Endothelial cell of umbilical vein (primary cell): ENCODE measurements at regions not wholly inside any gene's neighbourhood (a gene's known extent, or its start where the extent isn't known, plus 50 kb on each side); places are given as distances from the start of the nearest gene placed in this dataset.

Experiments
- BruUV-seq: library from RNA; stranded (reverse); fragments of 400-500 nt; replicated peaks from 2 replicates; lab custom pipeline; 2021; lab: Mats Ljungman, UMichigan
- CTCF ChIA-PET: fragments of 300-600, 350-600 bp; sonication (Branson Sonifier 250); formaldehyde crosslinking; loops from one replicate; lab custom pipeline; 2021; ENCODE audit warnings: antibody characterized with exemption, inconsistent platforms; lab: Charles Lee
- POLR2A ChIA-PET: fragments of 300-600, 350-600 bp; sonication (Branson Sonifier 250); formaldehyde crosslinking; loops from one replicate; lab custom pipeline; 2021; ENCODE audit warnings: antibody characterized with exemption, inconsistent platforms; lab: Charles Lee
- DNase-seq: peaks from one replicate; pipeline ENCODE4 v3.0.0-alpha.2; 2011; ENCODE audit warnings: low read depth, low spot score
- FAIRE-seq: peaks from 2 replicates; lab custom pipeline; 2011; peaks lifted over from hg19 to GRCh38; lab: Jason Lieb, UNC
- H2AFZ ChIP-seq: 2 replicates; pipeline ENCODE4 v1.6.0; 2012; ENCODE audit warnings: low read depth, low read length, control low read depth, inconsistent platforms
- H3K27ac ChIP-seq: 2 replicates; pipeline ENCODE4 v1.5.1; 2011; ENCODE audit warnings: low read depth, mild to moderate bottlenecking, control low read depth, low read length, moderate library complexity; ENCODE audit not compliant: insufficient read depth
- H3K27me3 ChIP-seq, 2 experiments: 2 replicates each; pipeline versions ENCODE4 v1.6.0 to v1.6.1; 2011; ENCODE audit warnings: low read length in 2 of 2, mixed read lengths in 1 of 2; ENCODE audit not compliant: control insufficient read depth in 2 of 2, insufficient read depth in 2 of 2
- H3K36me3 ChIP-seq, 2 experiments: 2 replicates in 1 of 2; 3 replicates in 1 of 2; pipeline ENCODE4 v1.5.1; 2011; ENCODE audit warnings: low read length in 2 of 2, mild to moderate bottlenecking in 1 of 2, moderate library complexity in 1 of 2; ENCODE audit not compliant: control insufficient read depth in 2 of 2, insufficient read depth in 2 of 2; ENCODE audit errors: extremely low read depth in 1 of 2
- H3K4me1 ChIP-seq: 3 replicates; pipeline ENCODE4 v1.5.1; 2011; ENCODE audit warnings: mild to moderate bottlenecking, low read length; ENCODE audit not compliant: control insufficient read depth, insufficient read depth; ENCODE audit errors: extremely low read depth
- H3K4me2 ChIP-seq: 2 replicates; pipeline ENCODE4 v1.6.1; 2011; ENCODE audit warnings: low read length, control low read depth, mixed read lengths; ENCODE audit not compliant: insufficient read depth
- H3K4me3 ChIP-seq, 3 experiments: fragments of 200-600 bp in 1 of 3; sonication (generic), shearing (Covaris generic) in 1 of 3; replicated peaks in 1 of 3; 2 replicates each; pipeline ENCODE4 v1.5.1; 2011 to 2016; ENCODE audit warnings: control low read depth in 3 of 3, low read length in 3 of 3, mild to moderate bottlenecking in 2 of 3, inconsistent platforms in 1 of 3, low read depth in 1 of 3, moderate library complexity in 1 of 3; ENCODE audit not compliant: insufficient read depth in 1 of 3
- H3K79me2 ChIP-seq: 2 replicates; pipeline ENCODE4 v1.6.0; 2012; ENCODE audit warnings: low read length, inconsistent platforms; ENCODE audit not compliant: control insufficient read depth, insufficient read depth
- H3K9ac ChIP-seq: replicated peaks from 2 replicates; pipeline ENCODE3; 2011; ENCODE audit warnings: low read length, control low read depth; ENCODE audit not compliant: insufficient read depth; ENCODE audit errors: extremely low read depth
- H3K9me1 ChIP-seq: replicated peaks from 3 replicates; pipeline ENCODE4 v1.6.0; 2011; ENCODE audit warnings: mild to moderate bottlenecking, low read length; ENCODE audit not compliant: control insufficient read depth, insufficient read depth; ENCODE audit errors: extremely low read depth
- H3K9me3 ChIP-seq: replicated peaks from 2 replicates; pipeline ENCODE4 v1.5.1; 2012; ENCODE audit warnings: low read length, inconsistent platforms; ENCODE audit not compliant: control insufficient read depth, insufficient read depth
- H4K20me1 ChIP-seq: replicated peaks from 2 replicates; pipeline ENCODE3; 2011; ENCODE audit warnings: mild to moderate bottlenecking, low read length; ENCODE audit not compliant: control insufficient read depth, insufficient read depth; ENCODE audit errors: extremely low read depth
- CTCF ChIP-seq, 2 donors: IDR thresholded peaks; 1 replicate in 1 of 2; 2 replicates in 1 of 2; pipeline ENCODE4 v1.5.1; 2011; ENCODE audit warnings: low read length in 2 of 2, mild to moderate bottlenecking in 2 of 2, moderate library complexity in 2 of 2, control low read depth in 1 of 2, inconsistent platforms in 1 of 2, low read depth in 1 of 2; ENCODE audit not compliant: insufficient read depth in 1 of 2; ENCODE audit errors: extremely low read depth in 1 of 2
- EZH2 ChIP-seq: IDR thresholded peaks from 2 replicates; pipeline ENCODE4 v1.6.1; 2012; ENCODE audit warnings: borderline replicate concordance, low read depth, mild to moderate bottlenecking, moderate library complexity, low read length, inconsistent platforms; ENCODE audit not compliant: severe bottlenecking
- FOS ChIP-seq: IDR thresholded peaks from 2 replicates; pipeline ENCODE4 v1.6.1; 2011; ENCODE audit warnings: mild to moderate bottlenecking, low read length, moderate library complexity, borderline replicate concordance; ENCODE audit not compliant: insufficient read depth
- GATA2 ChIP-seq: IDR thresholded peaks from 2 replicates; pipeline ENCODE4 v1.7.0; 2011; ENCODE audit warnings: low read depth, mild to moderate bottlenecking, moderate library complexity, mixed read lengths, low read length; ENCODE audit not compliant: insufficient read length, insufficient read depth
- JUN ChIP-seq: IDR thresholded peaks from 2 replicates; pipeline ENCODE4 v1.6.1; 2011; ENCODE audit warnings: borderline replicate concordance, low read depth; ENCODE audit not compliant: insufficient read length, insufficient read depth
- MAX ChIP-seq: IDR thresholded peaks from 2 replicates; pipeline ENCODE4 v1.6.1; 2011; ENCODE audit not compliant: insufficient read depth, insufficient read length
- MYC ChIP-seq: IDR thresholded peaks from one replicate; pipeline ENCODE4 v1.6.1; 2011; ENCODE audit warnings: mild to moderate bottlenecking, low read depth, low read length
- POLR2A ChIP-seq: IDR thresholded peaks from 2 replicates; pipeline ENCODE4 v1.6.1; 2012; ENCODE audit warnings: low read depth, mild to moderate bottlenecking, control low read depth, low read length
- POLR2AphosphoS5 ChIP-seq: IDR thresholded peaks from 2 replicates; pipeline ENCODE4 v1.6.1; 2012; ENCODE audit warnings: low read depth, mild to moderate bottlenecking, control low read depth, low read length, moderate library complexity; ENCODE audit not compliant: insufficient read depth
- dilution Hi-C: fragments of 300-500 bp; cut with MboI; formaldehyde crosslinking; loops from one replicate; pipeline ENCODE4 v1.15.0; 2019; ENCODE audit warnings: low sequenced_read_pairs; ENCODE audit not compliant: extremely low pct_ligation_motif_present
- intact Hi-C: fragments of 100-400 bp; cut with micrococcal nuclease; formaldehyde crosslinking; loops from one replicate; pipeline ENCODE4 v1.10.0; 2022

GRCh38 chr10:43960135-43960415, 311.4 kb upstream of the ZNF32 start:
- Histone ChIP-seq H3K9ac (no peak overlapping the region), H3K27me3 (no peaks in the 10 kb centered on the region), H3K79me2 (no peaks in the 10 kb centered on the region), H4K20me1 (no peaks in the 10 kb centered on the region), H3K4me3 (no peak overlapping the region), H3K9me3 (no peaks in the 10 kb centered on the region), H3K4me1 (peaks cover 6% of the 10 kb centered on the region), H3K9me1 (no peaks in the 10 kb centered on the region), H3K4me2 (no peak overlapping the region), H3K36me3 (no peaks in the 10 kb centered on the region), H3K27ac (no peak overlapping the region), H2AFZ (no peak overlapping the region)
- FAIRE-seq, result no peak
- ChIA-PET CTCF (no interaction called here), POLR2A (no interaction called here)
- BruUV-seq, result no TSS peak
- TF ChIP-seq POLR2A (no peak), MYC (no peak), JUN (no peak), POLR2AphosphoS5 (no peak), MAX (no peak), GATA2 (no peak), EZH2 (no peak)
- no peak for DNase-seq
- dilution Hi-C loops (no loop called here), intact Hi-C loops (no loop called here)

- no peak for FAIRE-seq
- Histone ChIP-seq H3K27ac (no peak overlapping the region), H3K36me3 (no peaks in the 10 kb centered on the region), H3K4me2 (no peak overlapping the region), H3K27me3 (no peaks in the 10 kb centered on the region), H3K9me1 (no peaks in the 10 kb centered on the region), H3K9ac (no peak overlapping the region), H3K4me3 (no peak overlapping the region), H4K20me1 (no peaks in the 10 kb centered on the region), H3K9me3 (no peaks in the 10 kb centered on the region), H2AFZ (no peak overlapping the region), H3K79me2 (no peaks in the 10 kb centered on the region), H3K4me1 (peaks cover 3% of the 10 kb centered on the region)
- no TSS peak for BruUV-seq
- TF ChIP-seq POLR2A (no peak), CTCF (IDR thresholded peaks at IDR 0.05; ENCODE audit: extremely low read depth in 1 of 2, insufficient read depth in 1 of 2, low read depth in 1 of 2, low read length in 2 of 2) (no peak), FOS (no peak), MYC (no peak), POLR2AphosphoS5 (no peak), EZH2 (no peak), JUN (no peak), GATA2 (no peak), MAX (no peak)
- CTCF ChIA-PET, result no interaction called here
- DNase-seq, result no peak
- intact Hi-C loops, result no loop called here
- POLR2A ChIA-PET, result no interaction called here
- dilution Hi-C loops, result no loop called here
Observed at GRCh38 chr10:43959364-43960134, 310.9 kb upstream of the ZNF32 start.
